ENCODE measurements at regions not wholly inside any gene's neighbourhood (a gene's known extent, or its start where the extent isn't known, plus 50 kb on each side); places are given as distances from the start of the nearest gene placed in this dataset.

DNA sequence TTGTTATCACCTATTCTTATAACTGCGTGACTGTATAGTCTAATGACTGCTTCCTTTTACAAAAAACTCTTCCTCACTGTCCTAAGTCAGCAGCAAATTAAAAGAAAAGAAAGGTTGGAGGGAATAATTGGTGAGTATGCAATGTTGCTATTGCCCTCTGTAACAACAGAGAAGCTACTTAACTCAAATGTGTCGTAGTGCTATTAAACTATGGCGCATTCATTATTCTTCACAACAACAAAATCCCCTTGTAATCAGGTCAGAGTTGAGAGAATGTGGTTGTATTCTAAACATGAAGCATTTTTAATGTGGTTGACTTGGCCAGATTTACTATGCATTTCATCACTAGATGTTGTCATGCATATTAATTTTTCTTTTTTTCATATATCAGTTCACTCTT is 897.8 kb upstream of the PHF14 start:
- TF ChIP-seq EZH2 (IDR thresholded peaks at IDR 0.05; ENCODE audit: borderline replicate concordance) (no peak), EZH2phosphoT487 (IDR thresholded peaks at IDR 0.05; ENCODE audit: low read depth, severe bottlenecking, unreplicated experiment) (no peak)
- TF ChIP-seq, protein P1, sequence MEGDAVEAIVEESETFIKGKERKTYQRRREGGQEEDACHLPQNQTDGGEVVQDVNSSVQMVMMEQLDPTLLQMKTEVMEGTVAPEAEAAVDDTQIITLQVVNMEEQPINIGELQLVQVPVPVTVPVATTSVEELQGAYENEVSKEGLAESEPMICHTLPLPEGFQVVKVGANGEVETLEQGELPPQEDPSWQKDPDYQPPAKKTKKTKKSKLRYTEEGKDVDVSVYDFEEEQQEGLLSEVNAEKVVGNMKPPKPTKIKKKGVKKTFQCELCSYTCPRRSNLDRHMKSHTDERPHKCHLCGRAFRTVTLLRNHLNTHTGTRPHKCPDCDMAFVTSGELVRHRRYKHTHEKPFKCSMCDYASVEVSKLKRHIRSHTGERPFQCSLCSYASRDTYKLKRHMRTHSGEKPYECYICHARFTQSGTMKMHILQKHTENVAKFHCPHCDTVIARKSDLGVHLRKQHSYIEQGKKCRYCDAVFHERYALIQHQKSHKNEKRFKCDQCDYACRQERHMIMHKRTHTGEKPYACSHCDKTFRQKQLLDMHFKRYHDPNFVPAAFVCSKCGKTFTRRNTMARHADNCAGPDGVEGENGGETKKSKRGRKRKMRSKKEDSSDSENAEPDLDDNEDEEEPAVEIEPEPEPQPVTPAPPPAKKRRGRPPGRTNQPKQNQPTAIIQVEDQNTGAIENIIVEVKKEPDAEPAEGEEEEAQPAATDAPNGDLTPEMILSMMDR (IDR thresholded peaks at IDR 0.05; ENCODE audit: poor library complexity), result no peak
- Histone ChIP-seq H3K9me2 (replicated peaks; ENCODE audit: insufficient read depth) (no peaks in the 10 kb centered on the region), H3K9me3 (ENCODE audit: low read depth) (no peaks in the 10 kb centered on the region), H3K4me2 (no peak overlapping the region), H2AFZ (no peak overlapping the region), H4K20me1 (ENCODE audit: insufficient read depth, poor library complexity, severe bottlenecking) (no peaks in the 10 kb centered on the region), H3K27me3 (no peaks in the 10 kb centered on the region), H3K79me2 (no peaks in the 10 kb centered on the region), H3K36me3 (replicated peaks; ENCODE audit: insufficient read depth, low read depth) (no peaks in the 10 kb centered on the region), H3K27ac (no peak overlapping the region), H3K4me1 (ENCODE audit: insufficient read depth) (no peaks in the 10 kb centered on the region), H3K4me3 (no peak overlapping the region)
- no peak for DNase-seq (ENCODE audit: low spot score)
- WGBS (ENCODE audit: low lambda C conversion rate, missing lambda C conversion rate), result 95% methylated on average over 3 of the region's 3 CpGs

DNA sequence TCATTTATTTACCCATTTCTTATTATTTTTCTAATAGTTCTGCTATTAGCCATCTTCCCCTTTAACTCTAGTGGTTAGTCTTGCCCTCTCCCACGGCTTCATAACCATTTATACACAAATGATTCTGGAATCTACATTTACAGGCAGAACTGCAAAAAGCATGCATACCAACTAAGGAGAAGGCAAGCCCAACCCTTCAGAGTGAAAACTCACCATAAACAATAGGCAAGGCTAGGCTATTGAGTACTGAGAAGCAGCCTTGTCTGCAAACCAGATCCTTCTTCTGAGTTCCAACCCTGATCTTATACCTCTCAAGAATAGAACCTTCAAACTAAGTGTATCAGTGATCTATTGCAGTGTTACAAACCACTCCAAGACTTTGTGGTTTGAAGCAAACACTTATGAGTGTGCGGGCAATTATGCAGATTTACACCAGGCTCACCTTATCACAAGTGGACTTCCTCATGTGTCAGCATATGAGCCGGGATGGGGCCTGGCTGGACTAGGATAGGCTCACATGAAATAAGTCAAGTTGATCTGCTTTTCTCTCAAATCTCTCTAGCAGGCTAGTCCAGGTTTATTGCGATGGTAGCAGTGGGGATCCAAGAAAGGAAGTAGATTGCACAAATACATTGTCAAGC is 896.9 kb upstream of the PHF14 start:
- TF ChIP-seq EZH2 (IDR thresholded peaks at IDR 0.05; ENCODE audit: borderline replicate concordance), result no peak
- TF ChIP-seq, protein P1 (IDR thresholded peaks at IDR 0.05; ENCODE audit: poor library complexity), result no peak
- TF ChIP-seq EZH2phosphoT487 (IDR thresholded peaks at IDR 0.05; ENCODE audit: low read depth, severe bottlenecking, unreplicated experiment), result no peak
- H3K9me2 ChIP-seq (replicated peaks; ENCODE audit: insufficient read depth), result no peaks in the 10 kb centered on the region
- H3K4me3 ChIP-seq, result no peak overlapping the region
- no peaks in the 10 kb centered on the region for H3K36me3 ChIP-seq (replicated peaks; ENCODE audit: insufficient read depth, low read depth)
- WGBS (ENCODE audit: low lambda C conversion rate, missing lambda C conversion rate), result 71% methylated on average over 4 of the region's 4 CpGs
- no peak for DNase-seq (ENCODE audit: low spot score)
- H2AFZ ChIP-seq, result no peak overlapping the region
- H3K4me1 ChIP-seq (ENCODE audit: insufficient read depth), result no peaks in the 10 kb centered on the region
- H3K9me3 ChIP-seq (ENCODE audit: low read depth), result no peaks in the 10 kb centered on the region
- no peaks in the 10 kb centered on the region for H3K27me3 ChIP-seq
- H3K4me2 ChIP-seq, result no peak overlapping the region
- no peaks in the 10 kb centered on the region for H3K79me2 ChIP-seq
- H3K27ac ChIP-seq, result no peak overlapping the region
- H4K20me1 ChIP-seq (ENCODE audit: insufficient read depth, poor library complexity, severe bottlenecking), result no peaks in the 10 kb centered on the region

DNA sequence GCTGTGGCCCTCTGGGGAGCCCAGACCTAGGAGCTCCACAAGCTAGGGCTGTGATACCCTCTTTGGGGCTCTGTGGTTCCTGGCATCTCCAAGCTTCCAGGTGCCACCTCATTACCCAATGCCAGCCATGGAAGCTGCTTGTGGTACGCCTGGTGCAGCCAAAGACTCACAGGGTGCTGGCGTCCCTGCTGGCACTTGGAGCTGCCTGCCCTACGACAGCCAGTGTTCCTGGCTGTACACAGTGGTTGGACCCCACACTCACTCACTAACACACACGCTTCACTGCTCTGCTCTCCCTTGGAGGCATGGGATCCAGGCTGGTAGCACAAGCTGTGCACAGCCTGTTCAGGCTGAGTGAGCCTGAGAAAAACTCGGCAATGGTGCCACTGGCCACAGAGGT is 894.1 kb upstream of the PHF14 start:
- no peaks in the 10 kb centered on the region for H3K4me1 ChIP-seq (ENCODE audit: insufficient read depth)
- WGBS (ENCODE audit: low lambda C conversion rate, missing lambda C conversion rate), result 97% methylated on average over 5 of the region's 5 CpGs
- no peak overlapping the region for H3K4me2 ChIP-seq
- no peak for DNase-seq (ENCODE audit: low spot score)
- H3K27ac ChIP-seq, result no peak overlapping the region
- no peaks in the 10 kb centered on the region for H3K9me2 ChIP-seq (replicated peaks; ENCODE audit: insufficient read depth)
- no peaks in the 10 kb centered on the region for H3K79me2 ChIP-seq
- H2AFZ ChIP-seq, result no peak overlapping the region
- no peak overlapping the region for H3K4me3 ChIP-seq
- TF ChIP-seq EZH2 (IDR thresholded peaks at IDR 0.05; ENCODE audit: borderline replicate concordance), result no peak
- TF ChIP-seq, protein P1 (IDR thresholded peaks at IDR 0.05; ENCODE audit: poor library complexity), result no peak
- TF ChIP-seq EZH2phosphoT487 (IDR thresholded peaks at IDR 0.05; ENCODE audit: low read depth, severe bottlenecking, unreplicated experiment), result no peak
- H3K27me3 ChIP-seq, result no peaks in the 10 kb centered on the region
- no peaks in the 10 kb centered on the region for H4K20me1 ChIP-seq (ENCODE audit: insufficient read depth, poor library complexity, severe bottlenecking)
- H3K9me3 ChIP-seq (ENCODE audit: low read depth), result no peaks in the 10 kb centered on the region
- H3K36me3 ChIP-seq (replicated peaks; ENCODE audit: insufficient read depth, low read depth), result no peaks in the 10 kb centered on the region

All from hepatocyte (in vitro differentiated cells).